AG10803 (cell line): ENCODE measurements at regions not wholly inside any gene's neighbourhood (a gene's known extent, or its start where the extent isn't known, plus 50 kb on each side); places are given as distances from the start of the nearest gene placed in this dataset.

Experiments used
- DNase-seq: peaks from one replicate; pipeline ENCODE4 v3.0.0; 2010; ENCODE audit warnings: low read depth
- H3K4me3 ChIP-seq: 2 replicates; pipeline ENCODE4 v1.5.1; 2011; ENCODE audit warnings: mild to moderate bottlenecking, low read length, control low read depth
- TF ChIP-seq, protein P1 (sequence below): conservative IDR thresholded peaks from 2 replicates; pipeline ENCODE4 v1.5.1; 2011; ENCODE audit warnings: mild to moderate bottlenecking, low read length, control low read depth, inconsistent platforms

DNA sequence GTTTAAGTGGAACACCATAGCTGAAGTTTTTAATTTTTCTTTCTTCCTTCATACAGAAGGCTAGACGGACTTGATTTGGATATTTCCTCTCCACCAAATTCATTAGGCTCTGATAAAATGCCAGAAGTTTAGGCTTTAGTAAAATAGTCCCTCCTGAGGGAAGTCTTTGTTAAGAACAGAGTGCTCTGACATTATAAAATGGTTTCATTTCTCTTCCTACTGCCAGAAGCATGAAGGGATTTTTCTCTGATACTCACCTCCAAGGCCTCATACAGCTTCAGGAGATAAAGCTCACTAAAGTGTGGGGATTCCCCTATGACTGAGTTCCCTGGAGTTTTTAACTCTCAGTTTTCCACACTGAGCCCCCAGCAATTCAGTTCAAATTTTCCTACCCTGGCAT is 1489.6 kb downstream of the REEP3 start:
- TF ChIP-seq, protein P1, sequence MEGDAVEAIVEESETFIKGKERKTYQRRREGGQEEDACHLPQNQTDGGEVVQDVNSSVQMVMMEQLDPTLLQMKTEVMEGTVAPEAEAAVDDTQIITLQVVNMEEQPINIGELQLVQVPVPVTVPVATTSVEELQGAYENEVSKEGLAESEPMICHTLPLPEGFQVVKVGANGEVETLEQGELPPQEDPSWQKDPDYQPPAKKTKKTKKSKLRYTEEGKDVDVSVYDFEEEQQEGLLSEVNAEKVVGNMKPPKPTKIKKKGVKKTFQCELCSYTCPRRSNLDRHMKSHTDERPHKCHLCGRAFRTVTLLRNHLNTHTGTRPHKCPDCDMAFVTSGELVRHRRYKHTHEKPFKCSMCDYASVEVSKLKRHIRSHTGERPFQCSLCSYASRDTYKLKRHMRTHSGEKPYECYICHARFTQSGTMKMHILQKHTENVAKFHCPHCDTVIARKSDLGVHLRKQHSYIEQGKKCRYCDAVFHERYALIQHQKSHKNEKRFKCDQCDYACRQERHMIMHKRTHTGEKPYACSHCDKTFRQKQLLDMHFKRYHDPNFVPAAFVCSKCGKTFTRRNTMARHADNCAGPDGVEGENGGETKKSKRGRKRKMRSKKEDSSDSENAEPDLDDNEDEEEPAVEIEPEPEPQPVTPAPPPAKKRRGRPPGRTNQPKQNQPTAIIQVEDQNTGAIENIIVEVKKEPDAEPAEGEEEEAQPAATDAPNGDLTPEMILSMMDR: no peak
- H3K4me3 ChIP-seq: no peak overlapping the region
- DNase-seq: no peak

DNA sequence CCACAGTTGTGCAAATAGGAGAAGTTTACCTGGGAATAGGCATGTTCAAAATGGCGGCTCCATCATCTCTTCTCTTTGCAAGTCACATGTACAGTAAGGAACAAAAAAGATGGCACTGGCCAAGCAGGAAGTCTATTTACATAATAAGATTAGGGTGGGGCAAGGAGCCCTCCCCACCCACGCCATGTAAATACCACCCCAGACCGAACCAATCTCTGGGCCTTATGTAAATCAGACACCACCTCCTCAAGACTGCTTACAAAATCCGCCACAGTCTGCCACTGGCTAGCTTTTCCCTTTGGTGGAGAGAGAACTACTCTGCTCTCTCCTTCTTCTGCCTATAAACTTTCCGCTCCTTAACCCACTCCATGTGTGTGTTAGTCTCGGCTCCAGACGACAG is 1496.3 kb downstream of the REEP3 start:
- DNase-seq: no peak
- TF ChIP-seq, protein P1: no peak
- H3K4me3 ChIP-seq: no peak overlapping the region

DNA sequence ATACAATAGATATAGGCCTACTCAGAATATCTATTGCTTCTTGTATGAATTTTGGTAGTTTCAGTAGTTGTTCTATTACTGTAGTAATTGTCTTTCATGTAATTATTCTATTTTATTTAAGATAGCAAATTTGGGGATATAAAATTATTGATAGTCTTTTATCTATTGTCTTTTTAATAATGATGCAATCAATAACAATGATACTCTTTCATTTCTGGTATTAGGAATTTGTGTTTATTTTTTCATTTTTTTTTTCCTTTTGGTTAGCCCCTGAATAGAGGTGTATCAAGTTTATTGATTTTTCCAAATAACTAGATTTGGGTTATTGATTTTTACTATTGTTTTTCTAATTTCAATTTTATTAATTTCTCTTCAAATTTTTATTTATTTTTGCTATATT is 1503.7 kb downstream of the REEP3 start:
- no peak for DNase-seq
- TF ChIP-seq, protein P1: no peak
- no peak overlapping the region for H3K4me3 ChIP-seq

DNA sequence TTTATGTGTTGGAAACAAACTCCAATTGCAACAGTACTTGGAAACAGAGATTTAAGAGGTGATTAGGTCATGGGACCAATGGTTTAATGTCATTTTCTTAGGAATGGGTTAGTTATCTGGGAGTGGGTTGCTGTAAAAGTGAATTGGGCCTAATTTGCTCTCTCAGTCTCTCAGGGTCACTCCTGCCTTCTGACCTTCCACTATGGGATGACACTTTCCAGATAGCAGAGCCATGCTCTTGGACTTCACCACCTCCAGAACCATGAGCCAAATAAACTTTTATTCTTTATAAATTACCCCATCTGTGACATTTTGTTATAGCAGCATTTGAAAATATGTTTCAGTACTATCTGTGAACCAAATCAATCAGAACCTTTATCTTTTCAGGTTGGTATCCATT is 1509.1 kb downstream of the REEP3 start:
- DNase-seq: no peak
- TF ChIP-seq, protein P1: no peak
- H3K4me3 ChIP-seq: no peak overlapping the region

DNA sequence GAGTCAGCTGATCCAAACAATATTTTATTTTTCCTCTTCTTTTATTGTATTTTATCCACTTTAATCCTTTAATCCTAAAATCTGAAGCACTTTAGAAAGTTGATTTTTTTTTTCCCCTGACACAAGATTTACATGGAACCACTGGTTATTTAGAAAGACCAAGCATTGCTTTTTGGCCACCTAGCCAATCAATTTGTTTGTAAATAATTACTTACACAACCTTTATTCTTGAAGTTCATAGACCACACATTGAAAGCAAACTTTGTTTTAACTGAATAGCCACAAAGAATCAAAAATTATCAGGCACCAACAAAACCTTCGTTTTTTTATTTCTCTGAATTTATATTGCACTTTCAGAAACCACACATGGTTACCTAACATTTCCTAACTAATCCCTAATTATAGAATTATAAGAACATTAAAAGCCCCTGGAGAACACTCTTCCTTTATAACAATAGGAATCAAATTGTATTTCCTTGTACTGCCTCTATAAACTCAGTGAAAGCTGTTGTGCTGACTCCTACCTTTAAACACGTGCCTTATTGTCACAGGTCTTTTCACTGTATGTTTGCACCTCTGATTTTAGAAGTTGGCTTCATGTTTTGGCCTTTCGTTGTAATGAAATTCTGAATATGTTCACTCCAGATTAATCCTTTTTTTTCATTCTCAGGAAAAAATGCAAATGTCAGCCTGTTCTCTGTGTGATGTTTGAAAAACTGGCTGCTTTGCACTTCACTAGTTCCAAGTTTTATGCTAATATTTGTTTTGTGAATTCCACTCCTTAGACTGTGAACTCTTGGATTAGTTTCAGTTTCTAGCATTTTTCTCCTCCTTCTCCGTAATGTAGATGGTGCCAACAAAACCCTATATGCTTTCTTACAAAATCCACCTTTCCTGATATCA is 1511.9 kb downstream of the REEP3 start:
- H3K4me3 ChIP-seq: no peak overlapping the region
- DNase-seq: no peak
- TF ChIP-seq, protein P1: no peak

DNA sequence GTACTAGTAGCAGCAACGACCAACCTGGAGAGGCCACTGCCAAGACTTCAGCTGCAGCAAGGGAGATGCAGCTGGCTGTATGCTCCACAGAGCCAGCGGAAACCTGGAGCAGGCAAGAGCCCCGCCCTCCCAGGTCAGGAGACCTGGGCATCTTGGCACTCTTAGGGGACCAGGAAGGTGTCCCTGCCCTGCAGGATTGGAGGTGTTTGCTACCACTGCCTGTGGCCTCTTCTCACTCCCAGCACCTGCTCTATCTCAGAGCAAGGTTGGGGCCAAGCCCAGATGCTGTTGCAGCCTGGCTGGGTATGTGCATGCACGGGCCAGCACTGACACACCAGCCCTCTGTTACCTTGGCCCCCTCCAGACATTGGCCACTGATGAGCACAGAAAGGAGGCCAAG is 1512.8 kb downstream of the REEP3 start:
- TF ChIP-seq, protein P1: no peak
- H3K4me3 ChIP-seq: no peak overlapping the region

DNA sequence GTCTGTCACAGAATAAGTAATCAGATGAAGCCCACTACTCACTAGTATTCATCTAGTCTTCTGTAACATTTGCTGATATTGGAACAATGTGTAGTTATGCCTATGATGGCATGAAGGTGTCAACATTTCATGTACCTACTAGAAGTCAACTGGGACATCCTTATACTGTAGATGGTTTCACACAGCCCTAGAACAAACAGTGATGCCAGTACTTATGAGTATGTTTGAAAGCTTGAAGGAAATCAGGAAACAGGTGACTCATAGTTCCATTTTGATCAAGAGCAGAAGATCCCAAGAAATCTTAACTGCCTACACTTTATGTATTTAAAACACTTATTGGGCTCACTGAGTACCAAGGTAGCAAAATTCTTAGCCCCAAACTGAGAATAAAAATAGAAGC is 1519.6 kb downstream of the REEP3 start:
- TF ChIP-seq, protein P1: no peak
- no peak for DNase-seq
- no peak overlapping the region for H3K4me3 ChIP-seq

More for the DNA sequence above, 1512.8 kb downstream of the REEP3 start:
- DNase-seq: no peak
